ENCODE measurements at regions not wholly inside any gene's neighbourhood (a gene's known extent, or its start where the extent isn't known, plus 50 kb on each side); places are given as distances from the start of the nearest gene placed in this dataset.
A peak's percentile ranks its signal among the peaks of the same experiment; 100 is the strongest.

DNA sequence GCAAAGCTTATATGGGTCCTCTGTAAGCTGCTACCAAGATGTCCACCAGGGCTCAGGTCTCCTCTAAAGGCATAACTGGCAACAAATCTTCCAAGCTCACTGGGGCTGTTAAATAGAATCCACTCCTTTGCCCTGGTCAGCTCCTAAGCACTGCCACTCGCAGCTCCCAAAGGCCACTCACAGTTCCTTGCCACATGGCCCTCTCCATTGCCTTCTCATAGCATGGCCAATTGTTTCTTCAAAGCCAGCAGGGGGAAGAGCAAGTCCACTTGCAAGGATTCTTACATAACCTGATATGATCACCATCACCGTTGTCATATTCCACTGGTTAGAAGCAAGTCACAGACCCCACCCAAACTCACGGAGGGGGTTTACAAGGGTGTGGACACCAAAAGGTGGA, 199.5 kb downstream of the SUCLA2 start:
- no peak for TF ChIP-seq CTCF (IDR thresholded peaks at IDR 0.05; ENCODE audit: borderline replicate concordance, insufficient read depth, low read depth, low read length)
- no peak overlapping the region for H3K4me3 ChIP-seq (ENCODE audit: low read depth, low read length)

DNA sequence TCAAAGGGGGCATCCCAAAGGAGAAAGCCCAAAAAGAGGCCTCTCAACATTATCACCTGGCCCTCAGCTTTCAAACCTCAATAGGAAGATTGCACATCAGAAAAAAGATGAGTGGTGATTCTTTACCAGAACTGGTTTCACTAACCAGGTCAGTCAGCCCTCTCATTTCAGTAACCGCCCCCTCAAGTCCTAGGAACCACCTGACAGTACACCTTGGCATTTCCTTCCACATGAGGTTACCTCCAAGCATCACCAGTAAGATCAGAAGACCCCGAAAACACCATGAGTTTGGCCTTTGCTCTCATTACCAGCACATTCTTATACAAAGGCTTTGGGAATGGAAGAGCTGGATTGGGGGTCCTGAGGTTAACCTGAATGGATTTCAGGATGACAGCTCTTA, 200.5 kb downstream of the SUCLA2 start:
- H3K4me3 ChIP-seq (ENCODE audit: low read depth, low read length), result no peak overlapping the region
- TF ChIP-seq CTCF (IDR thresholded peaks at IDR 0.05; ENCODE audit: borderline replicate concordance, insufficient read depth, low read depth, low read length), result no peak

DNA sequence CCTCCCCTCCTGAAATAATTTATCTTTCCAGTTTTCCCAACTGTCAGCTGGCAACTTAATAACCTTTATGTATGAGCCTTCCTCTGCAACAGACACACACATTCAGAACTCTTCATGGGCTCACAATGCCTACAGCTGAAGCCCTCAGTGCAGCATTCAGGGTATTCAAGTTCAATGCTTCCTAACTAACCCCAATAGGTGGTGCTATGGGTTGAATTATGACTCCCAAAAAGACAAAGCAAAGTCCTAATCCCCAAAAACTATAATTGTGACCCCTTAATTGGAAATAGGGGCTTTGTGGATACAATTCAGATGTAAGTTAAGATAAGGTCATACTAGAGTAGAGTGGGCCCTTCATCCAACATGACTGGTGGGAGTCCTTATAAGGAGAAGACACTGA, 202.2 kb downstream of the SUCLA2 start:
- H3K4me3 ChIP-seq (ENCODE audit: low read depth, low read length), result no peak overlapping the region
- TF ChIP-seq CTCF (IDR thresholded peaks at IDR 0.05; ENCODE audit: borderline replicate concordance, insufficient read depth, low read depth, low read length), result no peak

DNA sequence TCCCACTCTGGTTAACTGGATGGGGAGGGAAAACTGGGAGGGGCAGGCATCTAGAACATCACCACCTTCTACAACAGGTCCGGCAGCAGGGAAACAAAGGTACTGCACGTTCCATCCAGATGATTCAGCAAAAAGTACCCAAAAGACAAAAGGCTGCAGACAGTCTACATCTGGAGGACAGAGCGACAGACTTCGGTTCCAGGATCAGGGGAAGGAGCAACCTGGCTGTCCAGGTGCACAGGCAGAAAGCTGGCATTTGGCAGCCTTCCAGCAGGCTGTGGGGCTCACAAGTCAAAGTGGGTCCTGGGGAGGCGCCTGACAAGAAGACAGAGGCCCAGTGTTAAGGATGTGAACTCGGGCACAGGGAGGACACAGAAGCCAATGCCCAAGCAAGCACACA, 202.9 kb downstream of the SUCLA2 start:
- no peak for TF ChIP-seq CTCF (IDR thresholded peaks at IDR 0.05; ENCODE audit: borderline replicate concordance, insufficient read depth, low read depth, low read length)

DNA sequence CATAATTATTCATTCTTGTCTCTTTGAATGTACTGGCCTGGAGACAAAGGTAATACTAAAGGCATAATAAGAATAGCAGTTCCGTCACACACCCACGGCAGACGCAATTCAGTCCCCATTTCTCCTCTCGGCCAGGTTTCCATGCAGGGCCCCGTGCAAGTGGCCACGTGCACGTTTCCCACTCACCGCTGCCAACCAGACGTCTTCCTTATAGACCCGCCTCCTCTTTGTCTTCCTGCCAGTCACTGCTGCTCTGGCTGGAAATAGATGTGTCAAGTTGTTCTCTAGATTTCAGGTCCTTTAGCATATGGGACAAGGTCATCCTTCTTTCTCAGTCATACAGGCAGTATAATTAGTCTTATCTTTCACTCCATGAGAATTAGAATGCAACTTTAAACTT, 204.3 kb downstream of the SUCLA2 start:
- no peak overlapping the region for H3K4me3 ChIP-seq (ENCODE audit: low read depth, low read length)
- TF ChIP-seq CTCF (IDR thresholded peaks at IDR 0.05; ENCODE audit: borderline replicate concordance, insufficient read depth, low read depth, low read length), result no peak

More for the DNA sequence above, 202.9 kb downstream of the SUCLA2 start:
- H3K4me3 ChIP-seq (ENCODE audit: low read depth, low read length), result no peak overlapping the region

DNA sequence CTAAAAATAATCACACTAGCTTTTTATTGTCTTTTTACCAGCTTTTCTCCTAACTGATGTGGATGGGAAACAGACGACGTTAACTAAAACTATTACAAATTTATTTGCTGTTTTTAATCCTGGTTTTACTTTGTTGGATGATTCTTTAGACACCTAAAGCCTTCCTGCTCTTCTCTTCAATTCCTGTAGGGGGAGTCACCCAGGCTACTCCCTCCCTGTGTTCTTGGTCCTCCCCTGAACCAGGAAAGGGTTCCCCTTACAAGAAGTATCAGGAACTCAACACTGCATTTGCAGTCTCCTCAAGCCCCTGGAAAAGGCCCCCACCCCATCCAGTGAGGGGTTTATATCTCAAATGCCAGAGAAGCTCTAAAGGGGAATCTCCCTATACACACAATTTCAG, 206.1 kb downstream of the SUCLA2 start:
- H3K4me3 ChIP-seq (ENCODE audit: low read depth, low read length), result no peak overlapping the region
- peak; percentile 51; the same call in 1 of the 2 replicates for TF ChIP-seq CTCF (IDR thresholded peaks at IDR 0.05; ENCODE audit: borderline replicate concordance, insufficient read depth, low read depth, low read length)

- H3K4me3 ChIP-seq (ENCODE audit: low read depth, low read length), result no peak overlapping the region
- no peak for TF ChIP-seq CTCF (IDR thresholded peaks at IDR 0.05; ENCODE audit: borderline replicate concordance, insufficient read depth, low read depth, low read length)
These were observed 210.3 kb downstream of the SUCLA2 start for GRCh38 chr13:47790755-47791154.

Measured in GM12875 (cell line).